SK-MEL-5 (cell line): ENCODE measurements at regions not wholly inside any gene's neighbourhood (a gene's known extent, or its start where the extent isn't known, plus 50 kb on each side); places are given as distances from the start of the nearest gene placed in this dataset.
"Not testable (repeated sequence)": the region's sequence is repeated elsewhere in the genome, so short reads cannot be mapped to it uniquely, and the experiment has no call there.

ENCODE experiments used
- DNase-seq: peaks from one replicate; pipeline ENCODE4 v3.0.0-alpha.2; 2016; ENCODE audit warnings: low read depth, low spot score
- in situ Hi-C: cut with HindIII; loops from 2 replicates; pipeline ENCODE4 v1.10.0; 2016; ENCODE audit warnings: low sequenced_read_pairs, high pct_unique_total_duplicates, low pct_unique_long_range_greater_than_20kb

DNA sequence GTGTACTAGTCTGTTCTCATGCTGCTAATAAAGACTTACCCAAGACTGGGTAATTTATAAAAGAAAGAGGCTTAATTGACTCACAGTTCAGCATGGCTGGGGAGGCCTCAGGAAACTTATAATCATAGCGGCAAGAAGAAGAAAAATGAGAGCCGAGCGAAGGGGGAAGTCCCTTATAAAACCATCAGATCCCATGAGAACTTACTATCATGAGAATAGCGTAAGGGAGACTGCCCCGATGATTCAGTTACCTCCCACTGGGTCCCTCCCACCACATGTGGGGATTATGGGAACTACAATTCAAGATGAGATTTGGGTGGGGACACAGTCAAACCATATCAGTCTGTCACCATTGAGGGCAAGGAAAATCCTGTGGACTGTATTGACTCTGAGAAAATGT is 121.8 kb upstream of the ATXN3L start:
- in situ Hi-C loops, DNase-seq: not testable (repeated sequence)

DNA sequence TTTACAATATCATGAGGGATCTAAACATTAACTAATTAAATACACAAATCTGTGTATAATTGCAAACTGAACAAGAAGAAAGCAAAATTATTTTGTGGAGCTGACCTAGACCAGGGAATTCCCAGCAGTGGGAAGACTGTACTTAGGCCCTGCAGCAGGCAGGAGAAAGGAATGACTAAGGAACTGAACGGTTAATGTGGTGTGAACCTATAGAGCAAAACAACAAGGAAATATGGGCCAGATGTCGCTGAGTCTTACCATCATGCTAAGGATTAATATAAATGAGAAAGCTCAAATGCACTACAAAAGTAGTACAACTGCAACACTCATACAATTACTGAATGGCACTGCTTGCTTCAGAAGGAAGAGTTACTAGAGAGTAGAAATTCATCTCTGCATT is 120.3 kb upstream of the ATXN3L start:
- no peak for DNase-seq

DNA sequence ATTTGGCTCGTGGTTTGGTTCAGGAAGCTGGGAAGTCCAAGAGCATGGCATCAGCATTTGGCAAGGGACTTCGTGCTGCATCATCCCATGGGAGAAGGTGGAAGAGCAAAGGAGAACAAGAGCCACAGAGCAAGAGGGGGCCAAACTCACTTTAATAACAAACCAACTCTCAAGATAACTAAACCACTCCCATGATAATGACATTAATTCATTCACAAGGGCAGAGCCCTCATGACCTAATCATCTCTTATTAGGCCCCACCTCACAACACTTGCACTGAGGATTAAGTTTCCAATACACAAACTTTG is 113.4 kb upstream of the ATXN3L start:
- no peak for DNase-seq

More for the DNA sequence above, 120.3 kb upstream of the ATXN3L start:
- in situ Hi-C loops, result no loop called here

DNA sequence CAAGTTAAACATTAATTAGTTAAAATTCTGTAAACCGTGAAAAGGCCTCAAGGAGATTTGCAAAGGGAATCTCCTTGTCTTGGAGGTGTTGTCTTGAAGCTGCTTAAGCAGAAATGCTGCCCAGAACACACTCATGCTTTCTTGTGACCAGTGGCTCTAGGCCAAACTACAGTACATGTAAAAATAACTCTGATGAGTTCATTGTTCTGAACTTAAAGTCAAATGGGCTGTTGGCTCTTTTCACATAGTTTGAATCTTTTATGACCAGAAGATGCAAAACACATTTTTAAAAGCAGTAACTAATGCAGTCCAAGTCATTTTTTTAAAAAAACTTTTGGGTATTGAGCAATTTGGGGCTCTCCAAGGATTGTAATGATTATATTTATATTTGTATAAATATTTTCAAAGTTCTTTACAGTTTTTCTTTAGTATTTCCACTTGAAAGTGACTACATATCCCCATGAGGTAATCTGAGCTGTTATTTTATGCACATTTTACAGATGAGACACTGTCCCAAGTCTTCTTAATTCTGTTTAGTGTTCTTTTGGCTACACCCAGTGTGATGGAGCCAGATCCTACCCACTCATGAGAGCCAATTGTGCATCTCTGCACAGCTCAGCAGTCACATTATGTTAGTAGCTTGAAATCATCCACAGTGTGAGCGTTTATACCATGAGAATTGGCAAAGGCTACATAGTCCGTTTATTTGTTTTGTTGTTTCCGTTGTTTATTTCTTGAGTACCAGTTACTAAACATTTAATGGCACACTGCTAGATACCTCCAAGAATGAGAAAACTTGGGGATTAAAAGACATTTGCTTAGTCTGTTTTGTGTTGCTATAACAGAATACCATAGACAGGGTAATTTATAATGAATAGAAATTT is 112.8 kb upstream of the ATXN3L start:
- peak; percentile 85 for DNase-seq

More for the DNA sequence above, 113.4 kb upstream of the ATXN3L start:
- in situ Hi-C loops, result no loop called here

GRCh38 chrX:13430136-13430827 is 110.4 kb upstream of the ATXN3L start:
- no peak for DNase-seq
- in situ Hi-C loops, result no loop called here

More for the DNA sequence above, 112.8 kb upstream of the ATXN3L start:
- in situ Hi-C loops, result no loop called here

- in situ Hi-C loops, result no loop called here
- DNase-seq, result no peak
Measured at GRCh38 chrX:13428053-13428786, 108.4 kb upstream of the ATXN3L start.

- no peak for DNase-seq
- in situ Hi-C loops, result no loop called here
Measured at GRCh38 chrX:13427441-13428052, 107.7 kb upstream of the ATXN3L start.

DNA sequence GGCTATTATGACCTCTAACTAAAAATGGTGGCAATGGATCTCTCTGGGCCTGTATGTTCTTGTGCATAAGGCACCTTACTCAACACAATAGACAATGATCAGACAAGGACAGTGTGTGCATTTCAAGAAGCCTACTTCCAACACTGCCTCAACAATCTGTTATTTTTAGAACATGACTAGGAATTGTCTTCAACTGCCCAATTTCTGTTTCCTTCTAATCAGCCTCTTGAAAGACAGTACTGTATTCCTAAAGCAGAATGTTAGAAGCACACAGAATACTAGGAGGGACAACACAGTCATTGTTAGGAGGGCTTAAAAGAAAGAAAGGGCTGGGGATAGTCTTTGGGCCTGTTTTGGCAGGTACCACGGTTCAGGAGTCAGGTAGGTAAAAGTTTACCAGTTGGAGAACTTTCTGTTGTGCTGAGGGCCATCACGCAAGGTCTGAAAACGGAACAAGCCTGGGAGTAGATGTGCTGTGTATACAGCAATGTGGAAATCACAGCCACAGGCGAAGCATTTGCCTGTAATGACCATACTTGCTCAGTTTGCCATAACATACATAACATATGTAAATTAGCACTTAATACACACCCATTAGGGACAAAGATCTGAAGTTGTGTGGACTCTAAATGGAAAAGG is 100.8 kb upstream of the ATXN3L start:
- in situ Hi-C loops, result no loop called here
- DNase-seq, result peak; percentile 65

DNA sequence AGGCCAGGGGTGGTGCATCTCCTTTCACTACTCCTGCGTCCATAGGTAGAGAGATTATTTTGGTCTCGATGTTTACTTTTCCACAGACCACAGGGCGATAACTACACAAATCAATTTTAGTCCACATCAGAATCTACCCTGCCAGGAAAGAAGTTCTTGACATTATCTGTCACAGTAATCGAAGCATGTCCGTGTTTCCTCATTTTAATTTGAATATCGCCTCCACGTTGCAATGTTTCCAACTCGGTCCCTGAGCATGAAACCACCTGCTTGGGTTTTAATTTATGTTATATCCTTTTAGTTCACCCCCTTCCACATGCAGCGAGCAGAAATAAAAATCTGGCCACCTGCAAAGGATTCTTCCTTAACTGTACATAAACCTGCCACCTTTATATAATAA is 100.1 kb upstream of the ATXN3L start:
- in situ Hi-C loops, result no loop called here
- DNase-seq, result no peak

GRCh38 chrX:13419276-13419675 is 99.4 kb upstream of the ATXN3L start:
- in situ Hi-C loops, result no loop called here
- no peak for DNase-seq

GRCh38 chrX:13418126-13419097 is 98.6 kb upstream of the ATXN3L start:
- DNase-seq, result no peak
- in situ Hi-C loops, result no loop called here

DNA sequence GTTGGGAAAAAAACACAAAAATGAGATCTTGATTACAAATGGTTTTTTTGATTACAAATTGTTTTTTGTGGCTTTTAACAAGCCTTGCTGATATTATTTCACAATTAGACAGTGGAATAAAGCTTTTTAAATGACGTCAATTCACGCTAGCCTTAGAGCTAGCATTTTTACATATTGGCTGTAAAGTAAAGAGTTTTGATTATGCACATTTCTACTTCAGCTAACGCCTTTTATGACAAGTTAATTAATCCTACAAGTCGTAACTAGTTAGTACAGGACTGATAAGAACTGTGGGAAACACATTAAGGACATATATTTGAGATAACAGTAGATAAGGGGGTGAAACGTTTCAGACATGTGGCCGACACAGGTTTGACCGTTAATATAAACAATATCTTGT is 95.7 kb upstream of the ATXN3L start:
- DNase-seq, result no peak
- in situ Hi-C loops, result no loop called here

- no peak for DNase-seq
- in situ Hi-C loops, result no loop called here
Measured at GRCh38 chrX:13414006-13414647, 94.3 kb upstream of the ATXN3L start.

DNA sequence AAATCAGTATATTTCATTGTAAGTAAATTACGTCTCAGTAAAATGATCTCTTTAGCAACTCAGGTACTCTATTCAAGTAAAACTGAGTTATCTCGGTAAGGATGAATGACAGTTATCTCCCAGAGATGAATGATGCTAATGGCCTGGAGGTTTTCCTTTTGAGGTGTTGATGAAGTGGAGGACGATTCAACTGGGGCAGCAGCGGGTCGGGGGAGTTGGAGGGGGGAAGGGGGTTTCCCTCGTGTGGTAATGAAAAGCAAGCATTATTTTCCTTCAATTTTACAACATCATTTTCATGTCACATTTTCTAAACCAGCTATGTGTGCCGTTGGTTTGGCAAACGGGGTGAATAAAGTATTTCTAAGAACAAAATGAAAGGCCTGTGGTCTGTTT is 92.4 kb upstream of the ATXN3L start:
- in situ Hi-C loops, result no loop called here
- DNase-seq, result no peak

DNA sequence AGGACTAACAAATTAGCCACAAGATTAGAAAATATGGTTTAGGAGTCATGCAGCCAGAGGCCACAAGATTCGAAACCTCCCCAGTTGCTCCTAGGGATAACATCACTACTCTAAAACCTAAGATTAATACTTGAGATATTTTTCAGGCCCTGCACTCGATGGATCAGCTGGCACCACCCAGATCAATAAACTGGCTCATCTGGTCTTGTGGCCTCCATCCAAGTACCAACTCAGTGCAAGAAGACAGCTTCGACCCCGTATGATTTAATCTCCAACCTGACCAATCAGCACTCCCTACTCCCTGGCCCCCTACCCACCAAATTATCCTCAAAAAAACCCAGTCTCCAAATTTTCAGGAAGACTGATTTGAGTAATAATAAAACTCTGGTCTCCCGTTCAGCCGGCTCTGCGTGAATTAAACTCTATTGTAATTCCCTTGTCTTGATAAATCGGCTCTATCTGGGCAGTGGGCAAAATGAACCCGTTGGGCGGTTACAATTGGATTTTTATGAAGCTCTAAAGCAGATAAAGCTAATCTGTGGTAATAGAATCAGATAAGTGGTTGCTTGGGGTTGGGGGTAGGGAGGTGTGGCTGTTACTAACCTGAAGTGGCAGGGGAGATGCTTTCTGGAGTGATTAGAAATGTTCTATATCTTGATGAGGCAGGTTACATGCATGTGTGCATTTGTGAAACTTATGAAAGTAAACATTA is 91.8 kb upstream of the ATXN3L start:
- no peak for DNase-seq
- in situ Hi-C loops, result no loop called here

DNA sequence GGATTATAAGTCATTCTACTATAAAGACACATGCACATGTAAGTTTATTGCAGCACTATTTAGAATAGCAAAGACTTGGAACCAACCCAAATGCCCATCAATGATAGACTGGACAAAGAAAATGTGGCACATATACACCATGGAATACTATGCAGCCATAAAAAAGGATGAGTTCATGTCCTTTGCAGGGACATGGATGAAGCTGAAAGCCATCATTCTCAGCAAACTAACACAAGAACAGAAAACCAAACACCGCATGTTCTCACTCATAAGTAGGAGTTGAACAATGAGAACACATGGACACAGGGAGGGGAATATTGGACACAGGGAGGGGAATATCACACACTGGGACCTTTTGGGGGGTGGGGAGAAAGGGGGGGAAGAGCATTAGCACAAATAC is 88.7 kb upstream of the ATXN3L start:
- in situ Hi-C loops, DNase-seq: not testable (repeated sequence)
